ENCODE measurements at regions not wholly inside any gene's neighbourhood (a gene's known extent, or its start where the extent isn't known, plus 50 kb on each side); places are given as distances from the start of the nearest gene placed in this dataset.
"Not testable (repeated sequence)": the region's sequence is repeated elsewhere in the genome, so short reads cannot be mapped to it uniquely, and the experiment has no call there.

- Histone ChIP-seq H3K4me1 (ENCODE audit: control extremely low read depth in 1 of 4, control insufficient read depth in 4 of 4, insufficient read depth in 4 of 4, low read length in 3 of 4) (no peaks in the 10 kb centered on the region), H3K27ac (ENCODE audit: insufficient read depth in 1 of 2, low read depth in 1 of 2, low read length in 2 of 2, poor library complexity in 1 of 2, severe bottlenecking in 2 of 2) (no peak overlapping the region), H3K9me3 (ENCODE audit: control extremely low read depth in 1 of 5, control insufficient read depth in 4 of 5, insufficient read depth in 2 of 5, low read depth in 1 of 5, low read length in 4 of 5) (peaks cover 3 to 28% (median 6%) of the 10 kb centered on the region in 5 experiments), H3K27me3 (replicated peaks in 2 of 5; ENCODE audit: control insufficient read depth in 4 of 5, insufficient read depth in 5 of 5, low read length in 4 of 5) (no peaks in the 10 kb centered on the region), H3K36me3 (ENCODE audit: control insufficient read depth in 4 of 4, insufficient read depth in 4 of 4, low read length in 3 of 4) (no peaks in the 10 kb centered on the region), H3K4me3 (ENCODE audit: control insufficient read depth in 1 of 7, extremely low read depth in 1 of 7, insufficient read depth in 4 of 7, low read depth in 2 of 7, low read length in 6 of 7) (no peak overlapping the region)
- no peak for DNase-seq
- 100% methylated on average over 1 of the region's 1 CpG for WGBS (ENCODE audit: insufficient coverage)
- CTCF ChIA-PET: no interaction called here
- POLR2A ChIA-PET: no interaction called here
Observed at GRCh38 chr14:66315548-66315947, 170.6 kb upstream of the CCDC196 start.

DNA sequence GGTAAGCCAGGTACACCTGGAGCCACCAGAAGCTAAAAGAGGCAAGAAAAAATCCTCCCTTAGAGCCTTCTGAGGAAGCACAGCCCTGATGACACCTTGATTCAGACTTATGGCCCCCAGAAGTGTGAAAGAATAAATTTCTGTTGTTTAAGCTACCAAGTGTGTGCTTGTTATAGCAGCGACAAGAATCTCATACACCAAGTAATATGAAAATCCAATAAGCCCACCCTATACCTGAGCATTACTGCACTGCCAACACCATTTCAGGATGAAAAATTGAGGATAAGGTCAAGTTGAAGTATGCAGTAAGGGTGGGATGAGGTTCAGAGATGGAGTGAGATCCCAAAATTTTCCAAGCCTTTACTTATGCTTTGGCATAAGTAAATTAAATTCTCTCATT, 163.6 kb upstream of the CCDC196 start:
- no peak for DNase-seq
- ChIA-PET POLR2A (no interaction called here), CTCF (no interaction called here)
- no CpG with 5 or more reads among the region's 1 CpG for WGBS (ENCODE audit: insufficient coverage)
- Histone ChIP-seq H3K9me3 (ENCODE audit: control extremely low read depth in 1 of 5, control insufficient read depth in 4 of 5, insufficient read depth in 2 of 5, low read depth in 1 of 5, low read length in 4 of 5) (peaks cover 0 to 10% (median 4%) of the 10 kb centered on the region in 5 experiments), H3K4me3 (ENCODE audit: control insufficient read depth in 1 of 7, extremely low read depth in 1 of 7, insufficient read depth in 4 of 7, low read depth in 2 of 7, low read length in 6 of 7) (no peak overlapping the region), H3K36me3 (ENCODE audit: control insufficient read depth in 4 of 4, insufficient read depth in 4 of 4, low read length in 3 of 4) (no peaks in the 10 kb centered on the region), H3K4me1 (ENCODE audit: control extremely low read depth in 1 of 4, control insufficient read depth in 4 of 4, insufficient read depth in 4 of 4, low read length in 3 of 4) (no peaks in the 10 kb centered on the region), H3K27ac (ENCODE audit: insufficient read depth in 1 of 2, low read depth in 1 of 2, low read length in 2 of 2, poor library complexity in 1 of 2, severe bottlenecking in 2 of 2) (no peak overlapping the region), H3K27me3 (replicated peaks in 2 of 5; ENCODE audit: control insufficient read depth in 4 of 5, insufficient read depth in 5 of 5, low read length in 4 of 5) (no peaks in the 10 kb centered on the region)

DNA sequence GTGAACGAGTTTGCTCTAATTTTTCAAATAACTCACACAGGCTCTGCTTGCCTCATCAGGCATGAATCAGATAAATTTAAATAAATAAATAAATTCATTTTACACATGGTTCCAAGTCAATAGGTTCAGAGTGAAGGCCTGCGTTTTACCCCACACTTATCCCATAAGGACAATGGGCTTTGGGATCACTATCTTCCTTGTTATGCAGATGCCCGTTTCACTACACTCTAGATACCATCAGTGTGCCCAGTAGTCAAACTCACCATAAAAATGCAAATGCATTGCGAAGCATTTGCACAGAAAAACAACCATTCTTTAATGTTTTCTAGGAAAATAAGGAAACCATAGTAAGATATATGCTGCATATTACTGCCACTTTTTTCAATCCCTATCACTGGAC, 155.9 kb upstream of the CCDC196 start:
- ChIA-PET POLR2A (no interaction called here), CTCF (no interaction called here)
- H3K4me1 ChIP-seq (ENCODE audit: control extremely low read depth in 1 of 4, control insufficient read depth in 4 of 4, insufficient read depth in 4 of 4, low read length in 3 of 4): no peaks in the 10 kb centered on the region
- H3K4me3 ChIP-seq (ENCODE audit: control insufficient read depth in 1 of 7, extremely low read depth in 1 of 7, insufficient read depth in 4 of 7, low read depth in 2 of 7, low read length in 6 of 7): no peak overlapping the region
- 100% methylated on average over 2 of the region's 4 CpGs for WGBS (ENCODE audit: insufficient coverage)
- no peaks in the 10 kb centered on the region for H3K9me3 ChIP-seq (ENCODE audit: control extremely low read depth in 1 of 5, control insufficient read depth in 4 of 5, insufficient read depth in 2 of 5, low read depth in 1 of 5, low read length in 4 of 5)
- H3K27me3 ChIP-seq (replicated peaks in 2 of 5; ENCODE audit: control insufficient read depth in 4 of 5, insufficient read depth in 5 of 5, low read length in 4 of 5): no peaks in the 10 kb centered on the region
- H3K27ac ChIP-seq (ENCODE audit: insufficient read depth in 1 of 2, low read depth in 1 of 2, low read length in 2 of 2, poor library complexity in 1 of 2, severe bottlenecking in 2 of 2): no peak overlapping the region
- DNase-seq: no peak
- H3K36me3 ChIP-seq (ENCODE audit: control insufficient read depth in 4 of 4, insufficient read depth in 4 of 4, low read length in 3 of 4): no peaks in the 10 kb centered on the region

GRCh38 chr14:66330916-66331315, 155.3 kb upstream of the CCDC196 start:
- POLR2A ChIA-PET: no interaction called here

DNA sequence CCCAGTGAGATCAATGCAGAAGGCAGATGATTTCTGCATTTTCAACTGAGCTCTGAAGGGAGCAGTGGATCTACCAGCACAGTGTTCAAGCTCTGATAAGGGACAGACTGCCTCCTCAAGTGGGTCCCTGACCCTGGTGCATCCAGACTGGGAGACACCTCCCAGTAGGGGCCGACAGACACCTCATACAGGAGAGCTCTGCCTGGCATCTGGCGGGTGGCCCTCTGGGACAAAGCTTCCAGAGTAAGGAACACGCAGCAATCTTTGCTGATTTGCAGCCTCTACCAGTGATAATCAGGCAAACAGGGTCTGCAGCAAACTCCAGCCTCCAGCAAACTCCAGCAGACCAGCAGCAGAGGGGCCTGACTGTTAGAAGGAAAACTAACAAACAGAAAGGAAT, 152.9 kb upstream of the CCDC196 start:
- H3K4me1 ChIP-seq (ENCODE audit: control extremely low read depth in 1 of 4, control insufficient read depth in 4 of 4, insufficient read depth in 4 of 4, low read length in 3 of 4); DNase-seq; H3K36me3 ChIP-seq (ENCODE audit: control insufficient read depth in 4 of 4, insufficient read depth in 4 of 4, low read length in 3 of 4); H3K4me3 ChIP-seq (ENCODE audit: control insufficient read depth in 1 of 7, extremely low read depth in 1 of 7, insufficient read depth in 4 of 7, low read depth in 2 of 7, low read length in 6 of 7); POLR2A ChIA-PET; CTCF ChIA-PET; H3K27me3 ChIP-seq (replicated peaks in 2 of 5; ENCODE audit: control insufficient read depth in 4 of 5, insufficient read depth in 5 of 5, low read length in 4 of 5); H3K27ac ChIP-seq (ENCODE audit: insufficient read depth in 1 of 2, low read depth in 1 of 2, low read length in 2 of 2, poor library complexity in 1 of 2, severe bottlenecking in 2 of 2); H3K9me3 ChIP-seq (ENCODE audit: control extremely low read depth in 1 of 5, control insufficient read depth in 4 of 5, insufficient read depth in 2 of 5, low read depth in 1 of 5, low read length in 4 of 5): not testable (repeated sequence)
- 80% methylated on average over 3 of the region's 3 CpGs for WGBS (ENCODE audit: insufficient coverage)

More at GRCh38 chr14:66330916-66331315, 155.3 kb upstream of the CCDC196 start:
- H3K9me3 ChIP-seq (ENCODE audit: control extremely low read depth in 1 of 5, control insufficient read depth in 4 of 5, insufficient read depth in 2 of 5, low read depth in 1 of 5, low read length in 4 of 5): no peaks in the 10 kb centered on the region
- H3K36me3 ChIP-seq (ENCODE audit: control insufficient read depth in 4 of 4, insufficient read depth in 4 of 4, low read length in 3 of 4): no peaks in the 10 kb centered on the region
- DNase-seq: no peak
- no peaks in the 10 kb centered on the region for H3K27me3 ChIP-seq (replicated peaks in 2 of 5; ENCODE audit: control insufficient read depth in 4 of 5, insufficient read depth in 5 of 5, low read length in 4 of 5)
- H3K27ac ChIP-seq (ENCODE audit: insufficient read depth in 1 of 2, low read depth in 1 of 2, low read length in 2 of 2, poor library complexity in 1 of 2, severe bottlenecking in 2 of 2): no peak overlapping the region
- CTCF ChIA-PET: no interaction called here
- no peak overlapping the region for H3K4me3 ChIP-seq (ENCODE audit: control insufficient read depth in 1 of 7, extremely low read depth in 1 of 7, insufficient read depth in 4 of 7, low read depth in 2 of 7, low read length in 6 of 7)
- no peaks in the 10 kb centered on the region for H3K4me1 ChIP-seq (ENCODE audit: control extremely low read depth in 1 of 4, control insufficient read depth in 4 of 4, insufficient read depth in 4 of 4, low read length in 3 of 4)

DNA sequence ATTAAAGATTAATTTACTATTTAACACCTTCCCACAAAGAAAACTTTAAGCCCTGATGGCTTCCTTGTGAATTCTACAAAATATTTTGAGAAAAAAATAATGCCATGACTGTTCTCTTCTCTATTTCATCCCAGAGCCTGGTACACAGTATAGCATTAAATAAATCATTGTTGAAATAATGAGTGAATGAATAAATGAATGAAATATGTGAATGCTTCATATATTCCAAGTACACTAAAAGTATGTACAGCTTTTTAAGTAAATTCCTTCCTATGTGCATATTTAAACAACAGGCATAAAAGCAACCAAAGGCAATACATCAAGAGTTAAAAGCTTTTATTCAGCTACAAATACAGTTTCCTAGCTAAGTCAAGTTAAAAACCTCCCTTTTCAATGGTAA, 144.9 kb upstream of the CCDC196 start:
- H3K27ac ChIP-seq (ENCODE audit: insufficient read depth in 1 of 2, low read depth in 1 of 2, low read length in 2 of 2, poor library complexity in 1 of 2, severe bottlenecking in 2 of 2): no peak overlapping the region
- H3K9me3 ChIP-seq (ENCODE audit: control extremely low read depth in 1 of 5, control insufficient read depth in 4 of 5, insufficient read depth in 2 of 5, low read depth in 1 of 5, low read length in 4 of 5): no peaks in the 10 kb centered on the region
- H3K4me3 ChIP-seq (ENCODE audit: control insufficient read depth in 1 of 7, extremely low read depth in 1 of 7, insufficient read depth in 4 of 7, low read depth in 2 of 7, low read length in 6 of 7): no peak overlapping the region
- no peaks in the 10 kb centered on the region for H3K27me3 ChIP-seq (replicated peaks in 2 of 5; ENCODE audit: control insufficient read depth in 4 of 5, insufficient read depth in 5 of 5, low read length in 4 of 5)
- POLR2A ChIA-PET: no interaction called here
- no peaks in the 10 kb centered on the region for H3K36me3 ChIP-seq (ENCODE audit: control insufficient read depth in 4 of 4, insufficient read depth in 4 of 4, low read length in 3 of 4)
- DNase-seq: no peak
- H3K4me1 ChIP-seq (ENCODE audit: control extremely low read depth in 1 of 4, control insufficient read depth in 4 of 4, insufficient read depth in 4 of 4, low read length in 3 of 4): no peaks in the 10 kb centered on the region
- CTCF ChIA-PET: no interaction called here

GRCh38 chr14:66345986-66346385, 140.2 kb upstream of the CCDC196 start:
- Histone ChIP-seq H3K36me3 (ENCODE audit: control insufficient read depth in 4 of 4, insufficient read depth in 4 of 4, low read length in 3 of 4) (no peaks in the 10 kb centered on the region), H3K4me3 (ENCODE audit: control insufficient read depth in 1 of 7, extremely low read depth in 1 of 7, insufficient read depth in 4 of 7, low read depth in 2 of 7, low read length in 6 of 7) (no peak overlapping the region), H3K4me1 (ENCODE audit: control extremely low read depth in 1 of 4, control insufficient read depth in 4 of 4, insufficient read depth in 4 of 4, low read length in 3 of 4) (no peaks in the 10 kb centered on the region), H3K27ac (ENCODE audit: insufficient read depth in 1 of 2, low read depth in 1 of 2, low read length in 2 of 2, poor library complexity in 1 of 2, severe bottlenecking in 2 of 2) (no peak overlapping the region), H3K9me3 (ENCODE audit: control extremely low read depth in 1 of 5, control insufficient read depth in 4 of 5, insufficient read depth in 2 of 5, low read depth in 1 of 5, low read length in 4 of 5) (peaks cover 0 to 13% (median 0%) of the 10 kb centered on the region in 5 experiments), H3K27me3 (replicated peaks in 2 of 5; ENCODE audit: control insufficient read depth in 4 of 5, insufficient read depth in 5 of 5, low read length in 4 of 5) (no peaks in the 10 kb centered on the region)
- ChIA-PET CTCF (interaction anchor here (1.3 kb wide), 1 partner anchor 13 kb away, joined by 4 read pairs; no protein-coding TSS in a partner anchor), POLR2A (no interaction called here)
- WGBS (ENCODE audit: insufficient coverage): no CpG with 5 or more reads among the region's 2 CpGs
- no peak for DNase-seq

All from common myeloid progenitor, CD34-positive (primary cell).